ENCODE measurements at regions not wholly inside any gene's neighbourhood (a gene's known extent, or its start where the extent isn't known, plus 50 kb on each side); places are given as distances from the start of the nearest gene placed in this dataset.

GRCh38 chr18:52216666-52217065 is 123.3 kb upstream of the DCC start:
- WGBS, 2 experiments (ENCODE audit: insufficient coverage in 1 of 2, insufficient read length in 1 of 2), result no CpG with 5 or more reads among the region's 1 CpG
- H3K27ac ChIP-seq (ENCODE audit: low read depth, low read length), result no peak overlapping the region
- H3K36me3 Mint-ChIP-seq (ENCODE audit: low read depth), result no peaks in the 10 kb centered on the region
- no peaks in the 10 kb centered on the region for H3K27me3 ChIP-seq (ENCODE audit: control insufficient read depth, insufficient read depth, low read length, poor library complexity, severe bottlenecking)
- no peaks in the 10 kb centered on the region for H3K36me3 ChIP-seq (ENCODE audit: control insufficient read depth, insufficient read depth, low read length)
- H3K27ac Mint-ChIP-seq, result no peak overlapping the region
- H3K4me1 ChIP-seq (ENCODE audit: control insufficient read depth, insufficient read depth, low read length), result no peaks in the 10 kb centered on the region
- no peaks in the 10 kb centered on the region for H3K27me3 Mint-ChIP-seq (ENCODE audit: insufficient read depth)
- H3K4me1 Mint-ChIP-seq, result no peaks in the 10 kb centered on the region
- H3K4me3 Mint-ChIP-seq, result no peak overlapping the region
- no peak overlapping the region for H3K4me3 ChIP-seq (ENCODE audit: low read length)
- TF ChIP-seq CTCF (conservative IDR thresholded peaks at IDR 0.05), result no peak
- H3K9ac ChIP-seq (ENCODE audit: extremely low read depth, low read length, poor library complexity, severe bottlenecking), result no peak overlapping the region
- peaks cover 6% of the 10 kb centered on the region for H3K9me3 Mint-ChIP-seq
- no peak for DNase-seq
- no peaks in the 10 kb centered on the region for H3K9me3 ChIP-seq (ENCODE audit: control insufficient read depth, low read length)

- no peaks in the 10 kb centered on the region for H3K27me3 ChIP-seq (ENCODE audit: control insufficient read depth, insufficient read depth, low read length, poor library complexity, severe bottlenecking)
- 100% methylated on average over 2 of the region's 3 CpGs; no CpG with 5 or more reads in 1 of the 2 experiments for WGBS, 2 experiments (ENCODE audit: insufficient coverage in 1 of 2, insufficient read length in 1 of 2)
- Mint-ChIP-seq H3K4me3 (no peak overlapping the region), H3K27ac (no peak overlapping the region), H3K9me3 (no peaks in the 10 kb centered on the region), H3K27me3 (ENCODE audit: insufficient read depth) (no peaks in the 10 kb centered on the region), H3K36me3 (ENCODE audit: low read depth) (no peaks in the 10 kb centered on the region), H3K4me1 (peaks cover 13% of the 10 kb centered on the region)
- no peak overlapping the region for H3K27ac ChIP-seq (ENCODE audit: low read depth, low read length)
- no peaks in the 10 kb centered on the region for H3K9me3 ChIP-seq (ENCODE audit: control insufficient read depth, low read length)
- DNase-seq, result no peak
- H3K36me3 ChIP-seq (ENCODE audit: control insufficient read depth, insufficient read depth, low read length), result no peaks in the 10 kb centered on the region
- no peak overlapping the region for H3K4me3 ChIP-seq (ENCODE audit: low read length)
- no peak for TF ChIP-seq CTCF (conservative IDR thresholded peaks at IDR 0.05)
- H3K4me1 ChIP-seq (ENCODE audit: control insufficient read depth, insufficient read depth, low read length), result peaks cover 8% of the 10 kb centered on the region
- no peak overlapping the region for H3K9ac ChIP-seq (ENCODE audit: extremely low read depth, low read length, poor library complexity, severe bottlenecking)
Measured at GRCh38 chr18:52219102-52219501, 120.9 kb upstream of the DCC start.

GRCh38 chr18:52220062-52220591 is 119.9 kb upstream of the DCC start:
- Mint-ChIP-seq H3K4me1 (peaks cover 13% of the 10 kb centered on the region), H3K36me3 (ENCODE audit: low read depth) (no peaks in the 10 kb centered on the region), H3K4me3 (no peak overlapping the region), H3K9me3 (no peaks in the 10 kb centered on the region), H3K27me3 (ENCODE audit: insufficient read depth) (no peaks in the 10 kb centered on the region), H3K27ac (no peak overlapping the region)
- Histone ChIP-seq H3K9me3 (ENCODE audit: control insufficient read depth, low read length) (no peaks in the 10 kb centered on the region), H3K27me3 (ENCODE audit: control insufficient read depth, insufficient read depth, low read length, poor library complexity, severe bottlenecking) (no peaks in the 10 kb centered on the region), H3K9ac (ENCODE audit: extremely low read depth, low read length, poor library complexity, severe bottlenecking) (no peak overlapping the region), H3K36me3 (ENCODE audit: control insufficient read depth, insufficient read depth, low read length) (no peaks in the 10 kb centered on the region), H3K4me3 (ENCODE audit: low read length) (no peak overlapping the region), H3K27ac (ENCODE audit: low read depth, low read length) (no peak overlapping the region), H3K4me1 (ENCODE audit: control insufficient read depth, insufficient read depth, low read length) (peaks cover 8% of the 10 kb centered on the region)
- no peak for TF ChIP-seq CTCF (conservative IDR thresholded peaks at IDR 0.05)
- no peak for DNase-seq
- 98 to 100% methylated on average over 1 of the region's 1 CpG for WGBS, 2 experiments (ENCODE audit: insufficient coverage in 1 of 2, insufficient read length in 1 of 2)
